ENCODE measurements at regions not wholly inside any gene's neighbourhood (a gene's known extent, or its start where the extent isn't known, plus 50 kb on each side); places are given as distances from the start of the nearest gene placed in this dataset.
"Not testable (repeated sequence)": the region's sequence is repeated elsewhere in the genome, so short reads cannot be mapped to it uniquely, and the experiment has no call there.

- peak; percentile 11 for DNase-seq
Observed at GRCh38 chr7:67484244-67484751, 487.7 kb downstream of the TYW1 start.

GRCh38 chr7:67486401-67486800, 489.8 kb downstream of the TYW1 start:
- DNase-seq, result no peak

GRCh38 chr7:67487316-67487715, 490.7 kb downstream of the TYW1 start:
- no peak for DNase-seq

GRCh38 chr7:67489881-67490280, 493.2 kb downstream of the TYW1 start:
- no peak for DNase-seq

- DNase-seq, result no peak
Observed at GRCh38 chr7:67493366-67493765, 496.7 kb downstream of the TYW1 start.

GRCh38 chr7:67496589-67496988, 500.0 kb downstream of the TYW1 start:
- DNase-seq, result no peak

- not testable (repeated sequence) for DNase-seq
Observed at GRCh38 chr7:67497914-67498313, 501.3 kb downstream of the TYW1 start.

GRCh38 chr7:67502929-67503328, 506.3 kb downstream of the TYW1 start:
- DNase-seq, result no peak

GRCh38 chr7:67505449-67505848, 508.8 kb downstream of the TYW1 start:
- DNase-seq, result no peak

- DNase-seq, result no peak
Observed at GRCh38 chr7:67512481-67512880, 515.8 kb downstream of the TYW1 start.

- DNase-seq, result no peak
Observed at GRCh38 chr7:67518580-67518979, 521.9 kb downstream of the TYW1 start.

- no peak for DNase-seq
Observed at GRCh38 chr7:67519171-67519570, 522.5 kb downstream of the TYW1 start.

- DNase-seq, result no peak
Observed at GRCh38 chr7:67522504-67522903, 525.9 kb downstream of the TYW1 start.

- no peak for DNase-seq
Observed at GRCh38 chr7:67523713-67524112, 527.1 kb downstream of the TYW1 start.

- DNase-seq, result no peak
Observed at GRCh38 chr7:67525588-67525987, 529.0 kb downstream of the TYW1 start.

- DNase-seq, result no peak
Observed at GRCh38 chr7:67535241-67535989, 538.8 kb downstream of the TYW1 start.

- no peak for DNase-seq
Observed at GRCh38 chr7:67542916-67543315, 546.3 kb downstream of the TYW1 start.

GRCh38 chr7:67547183-67547907, 550.7 kb downstream of the TYW1 start:
- no peak for DNase-seq

- no peak for DNase-seq
Observed at GRCh38 chr7:67549126-67549525, 552.5 kb downstream of the TYW1 start.

- DNase-seq, result no peak
Observed at GRCh38 chr7:67550801-67551436, 554.3 kb downstream of the TYW1 start.

GRCh38 chr7:67552738-67553137, 556.1 kb downstream of the TYW1 start:
- no peak for DNase-seq

- DNase-seq, result no peak
Observed at GRCh38 chr7:67553378-67553777, 556.7 kb downstream of the TYW1 start.

GRCh38 chr7:67554986-67555385, 558.4 kb downstream of the TYW1 start:
- no peak for DNase-seq

- no peak for DNase-seq
Observed at GRCh38 chr7:67564959-67565358, 568.3 kb downstream of the TYW1 start.

Data from stimulated activated CD4-positive, alpha-beta T cell treated with anti-CD3 and anti-CD28 coated beads, Interleukin-1b, Interleukin-23, amount 100 ng/mL, for 48 hours (primary cell).